ENCODE measurements at regions not wholly inside any gene's neighbourhood (a gene's known extent, or its start where the extent isn't known, plus 50 kb on each side); places are given as distances from the start of the nearest gene placed in this dataset.

DNA sequence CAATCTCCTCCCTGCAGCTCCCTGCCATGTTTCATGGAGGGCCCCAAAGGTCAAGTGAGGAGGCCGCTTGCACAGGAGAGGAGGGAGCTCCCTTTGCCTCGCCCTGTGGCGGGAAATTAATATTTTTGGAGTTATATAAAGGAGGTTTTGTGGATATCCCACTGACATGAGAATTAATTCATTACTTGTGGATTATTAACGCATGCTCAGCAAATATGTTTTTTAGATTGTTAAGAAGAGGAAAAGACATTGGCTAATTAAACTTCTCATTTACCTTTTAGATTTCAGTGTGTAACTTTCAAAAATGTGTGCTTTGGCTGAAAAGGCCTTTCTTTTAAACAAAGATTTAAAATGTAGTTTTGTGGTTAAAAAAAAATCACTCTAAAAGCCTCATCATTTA is 474.0 kb downstream of the SOCS6 start:
- DNase-seq: no peak
- Mint-ChIP-seq H3K9me3 (peaks cover 0 to 7% (median 1%) of the 10 kb centered on the region in 8 donors), H3K4me1 (peaks cover 0 to 5% (median 0%) of the 10 kb centered on the region in 4 donors), H3K36me3 (no peaks in the 10 kb centered on the region), H3K4me3 (no peak overlapping the region), H3K27ac (no peak overlapping the region), H3K27me3 (peaks cover 0 to 2% of the 10 kb centered on the region in 2 donors)
- CTCF ChIA-PET (ENCODE audit: partially characterized antibody): interaction anchor here (0.9 kb wide), 1 partner anchor 22 kb away, joined by 3 read pairs; no protein-coding TSS in a partner anchor
- no peak overlapping the region for H3K27ac ChIP-seq (ENCODE audit: low read depth, low read length)
- no peaks in the 10 kb centered on the region for H3K36me3 ChIP-seq (ENCODE audit: insufficient read depth, low read length)
- H3K9me3 ChIP-seq (ENCODE audit: control insufficient read depth in 1 of 2, low read length in 2 of 2): no peaks in the 10 kb centered on the region
- POLR2A ChIA-PET (ENCODE audit: partially characterized antibody): no interaction called here
- H3K4me1 ChIP-seq (ENCODE audit: insufficient read depth, low read length): no peaks in the 10 kb centered on the region
- intact Hi-C loops (cut with micrococcal nuclease): no loop called here
- H3K27me3 ChIP-seq (ENCODE audit: insufficient read depth, low read length): no peaks in the 10 kb centered on the region
- H3K4me3 ChIP-seq (ENCODE audit: low read length in 2 of 2): no peak overlapping the region

DNA sequence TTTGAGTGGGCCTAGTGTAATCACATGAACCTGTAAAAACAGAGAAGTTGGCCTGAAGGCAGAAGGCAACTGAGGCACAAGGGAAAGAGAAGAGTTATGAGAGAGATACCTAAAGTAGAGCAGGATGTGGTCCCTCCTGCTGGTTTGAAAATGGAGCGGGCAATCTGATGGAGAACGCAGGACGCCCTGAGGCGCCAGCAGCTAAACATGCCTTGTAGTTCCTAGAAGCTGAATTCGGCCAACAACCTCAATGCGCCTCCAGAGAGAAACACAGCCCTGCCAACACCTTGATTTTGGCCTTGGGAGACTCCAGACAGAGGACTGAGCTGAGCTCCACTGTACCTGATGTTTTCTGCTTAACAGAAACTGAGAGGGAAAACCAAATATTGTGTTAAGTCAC is 469.9 kb downstream of the SOCS6 start:
- Histone ChIP-seq H3K4me3 (ENCODE audit: low read length in 2 of 2) (no peak overlapping the region), H3K4me1 (ENCODE audit: insufficient read depth, low read length) (no peaks in the 10 kb centered on the region), H3K27ac (ENCODE audit: low read depth, low read length) (no peak overlapping the region), H3K27me3 (ENCODE audit: insufficient read depth, low read length) (no peaks in the 10 kb centered on the region), H3K36me3 (ENCODE audit: insufficient read depth, low read length) (no peaks in the 10 kb centered on the region), H3K9me3 (ENCODE audit: control insufficient read depth in 1 of 2, low read length in 2 of 2) (no peaks in the 10 kb centered on the region)
- CTCF ChIA-PET (ENCODE audit: partially characterized antibody): no interaction called here
- Mint-ChIP-seq H3K27ac (no peak overlapping the region), H3K36me3 (no peaks in the 10 kb centered on the region), H3K9me3 (peaks cover 0 to 7% (median 4%) of the 10 kb centered on the region in 8 donors), H3K27me3 (no peaks in the 10 kb centered on the region), H3K4me3 (no peak overlapping the region), H3K4me1 (peaks cover 0 to 2% (median 0%) of the 10 kb centered on the region in 4 donors)
- intact Hi-C loops (cut with micrococcal nuclease): no loop called here
- POLR2A ChIA-PET (ENCODE audit: partially characterized antibody): no interaction called here
- DNase-seq: no peak

GRCh38 chr18:70754486-70754885 is 465.6 kb downstream of the SOCS6 start:
- Histone ChIP-seq H3K27ac (ENCODE audit: low read depth, low read length) (no peak overlapping the region), H3K9me3 (ENCODE audit: control insufficient read depth in 1 of 2, low read length in 2 of 2) (no peaks in the 10 kb centered on the region), H3K4me3 (ENCODE audit: low read length in 2 of 2) (no peak overlapping the region), H3K4me1 (ENCODE audit: insufficient read depth, low read length) (no peaks in the 10 kb centered on the region), H3K36me3 (ENCODE audit: insufficient read depth, low read length) (no peaks in the 10 kb centered on the region), H3K27me3 (ENCODE audit: insufficient read depth, low read length) (no peaks in the 10 kb centered on the region)
- Mint-ChIP-seq H3K36me3 (no peaks in the 10 kb centered on the region), H3K9me3 (peaks cover 2 to 14% (median 6%) of the 10 kb centered on the region in 8 donors), H3K4me3 (no peak overlapping the region), H3K4me1 (peaks cover 0 to 2% (median 0%) of the 10 kb centered on the region in 4 donors), H3K27ac (no peak overlapping the region), H3K27me3 (no peaks in the 10 kb centered on the region)
- ChIA-PET CTCF (ENCODE audit: partially characterized antibody) (interaction anchor here (1.1 kb wide), 1 partner anchor 27 kb away, joined by 4 read pairs; no protein-coding TSS in a partner anchor), POLR2A (ENCODE audit: partially characterized antibody) (no interaction called here)
- DNase-seq: no peak
- intact Hi-C loops (cut with micrococcal nuclease): no loop called here

DNA sequence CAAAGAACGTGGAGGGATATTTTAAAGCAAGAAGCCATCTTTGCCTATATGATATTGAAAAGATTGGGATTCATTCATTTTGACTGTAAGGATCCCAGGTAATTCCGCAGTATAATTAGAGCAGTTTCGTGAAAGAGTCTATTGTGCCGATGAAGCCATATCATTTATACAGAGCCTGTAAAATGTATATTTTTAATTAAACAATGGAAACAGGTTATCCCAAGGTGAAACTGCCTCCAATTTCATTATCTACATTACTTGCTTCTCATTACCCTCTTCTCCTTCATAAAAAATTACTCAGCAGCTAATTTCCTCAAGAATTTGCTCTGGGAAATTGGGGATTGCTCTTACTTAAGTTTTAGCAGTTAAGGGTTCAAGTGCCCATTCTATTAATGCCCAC is 444.1 kb downstream of the SOCS6 start:
- Mint-ChIP-seq H3K27ac (no peak overlapping the region), H3K4me3 (no peak overlapping the region), H3K36me3 (no peaks in the 10 kb centered on the region), H3K9me3 (peaks cover 0 to 11% (median 7%) of the 10 kb centered on the region in 8 donors), H3K4me1 (peaks cover 0 to 4% (median 0%) of the 10 kb centered on the region in 4 donors), H3K27me3 (no peaks in the 10 kb centered on the region)
- H3K27me3 ChIP-seq (ENCODE audit: insufficient read depth, low read length): no peaks in the 10 kb centered on the region
- DNase-seq: no peak
- intact Hi-C loops (cut with micrococcal nuclease): no loop called here
- no peak overlapping the region for H3K27ac ChIP-seq (ENCODE audit: low read depth, low read length)
- no peaks in the 10 kb centered on the region for H3K9me3 ChIP-seq (ENCODE audit: control insufficient read depth in 1 of 2, low read length in 2 of 2)
- H3K4me1 ChIP-seq (ENCODE audit: insufficient read depth, low read length): no peaks in the 10 kb centered on the region
- no peaks in the 10 kb centered on the region for H3K36me3 ChIP-seq (ENCODE audit: insufficient read depth, low read length)
- no peak overlapping the region for H3K4me3 ChIP-seq (ENCODE audit: low read length in 2 of 2)
- POLR2A ChIA-PET (ENCODE audit: partially characterized antibody): interaction anchor here (0.5 kb wide), 1 partner anchor 31 kb away, joined by 3 read pairs; no protein-coding TSS in a partner anchor
- CTCF ChIA-PET (ENCODE audit: partially characterized antibody): no interaction called here

DNA sequence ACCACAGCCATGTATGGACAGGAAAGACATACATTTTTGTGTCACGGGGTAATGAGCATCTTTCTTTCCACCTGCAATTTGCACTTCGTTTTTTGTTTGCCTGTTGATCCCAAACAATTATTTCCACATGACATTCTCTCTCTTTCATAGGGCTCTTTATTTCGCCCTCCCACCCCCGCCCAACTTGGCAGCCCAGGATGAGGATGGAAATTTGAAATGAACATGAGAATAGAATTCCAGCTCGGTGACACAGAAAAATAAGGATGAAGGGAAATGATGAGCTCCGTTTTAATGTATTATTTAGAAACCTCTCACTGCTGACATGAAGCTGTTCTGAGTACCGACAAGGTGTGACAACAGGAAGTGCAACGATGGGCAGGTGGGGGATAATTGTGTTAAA is 443.3 kb downstream of the SOCS6 start:
- H3K27me3 Mint-ChIP-seq: no peaks in the 10 kb centered on the region
- H3K27ac Mint-ChIP-seq: no peak overlapping the region
- H3K36me3 ChIP-seq (ENCODE audit: insufficient read depth, low read length): no peaks in the 10 kb centered on the region
- no peak overlapping the region for H3K27ac ChIP-seq (ENCODE audit: low read depth, low read length)
- peaks cover 0 to 4% (median 0%) of the 10 kb centered on the region in 4 donors for H3K4me1 Mint-ChIP-seq
- no peaks in the 10 kb centered on the region for H3K4me1 ChIP-seq (ENCODE audit: insufficient read depth, low read length)
- H3K9me3 Mint-ChIP-seq: peaks cover 0 to 9% (median 6%) of the 10 kb centered on the region in 8 donors
- H3K36me3 Mint-ChIP-seq: no peaks in the 10 kb centered on the region
- H3K27me3 ChIP-seq (ENCODE audit: insufficient read depth, low read length): no peaks in the 10 kb centered on the region
- H3K4me3 Mint-ChIP-seq: no peak overlapping the region
- H3K4me3 ChIP-seq (ENCODE audit: low read length in 2 of 2): no peak overlapping the region
- intact Hi-C loops (cut with micrococcal nuclease): no loop called here
- no peaks in the 10 kb centered on the region for H3K9me3 ChIP-seq (ENCODE audit: control insufficient read depth in 1 of 2, low read length in 2 of 2)
- no peak for DNase-seq
- POLR2A ChIA-PET (ENCODE audit: partially characterized antibody): no interaction called here
- CTCF ChIA-PET (ENCODE audit: partially characterized antibody): no interaction called here

GRCh38 chr18:70720607-70721006 is 431.8 kb downstream of the SOCS6 start:
- Histone ChIP-seq H3K36me3 (ENCODE audit: insufficient read depth, low read length) (no peaks in the 10 kb centered on the region), H3K9me3 (ENCODE audit: control insufficient read depth in 1 of 2, low read length in 2 of 2) (no peaks in the 10 kb centered on the region), H3K27me3 (ENCODE audit: insufficient read depth, low read length) (no peaks in the 10 kb centered on the region), H3K4me1 (ENCODE audit: insufficient read depth, low read length) (no peaks in the 10 kb centered on the region), H3K4me3 (ENCODE audit: low read length in 2 of 2) (no peak overlapping the region), H3K27ac (ENCODE audit: low read depth, low read length) (no peak overlapping the region)
- Mint-ChIP-seq H3K4me1 (no peaks in the 10 kb centered on the region), H3K4me3 (no peak overlapping the region), H3K27me3 (no peaks in the 10 kb centered on the region), H3K9me3 (peaks cover 0 to 14% (median 6%) of the 10 kb centered on the region in 8 donors), H3K36me3 (no peaks in the 10 kb centered on the region), H3K27ac (no peak overlapping the region)
- POLR2A ChIA-PET (ENCODE audit: partially characterized antibody): no interaction called here
- CTCF ChIA-PET (ENCODE audit: partially characterized antibody): no interaction called here
- no peak for DNase-seq
- intact Hi-C loops (cut with micrococcal nuclease): no loop called here

DNA sequence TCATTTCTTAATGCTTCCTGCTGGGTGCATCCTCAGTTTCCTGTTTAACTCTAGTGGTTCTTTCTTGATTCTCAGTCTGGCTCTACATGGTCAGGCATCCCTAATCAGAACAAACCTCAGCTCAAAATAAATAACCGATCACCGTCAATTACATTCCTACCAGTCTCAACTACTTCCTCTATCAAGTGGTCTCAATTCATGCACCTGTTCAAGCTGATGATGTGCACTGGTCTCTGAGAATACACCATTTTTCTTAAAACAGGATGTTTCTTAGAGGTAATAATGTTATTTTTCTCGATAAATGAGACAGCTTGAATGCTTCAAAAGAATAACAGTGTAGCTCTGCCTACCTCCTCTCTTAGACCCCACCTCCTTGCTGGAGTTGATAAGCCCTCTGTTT is 420.9 kb downstream of the SOCS6 start:
- H3K27ac Mint-ChIP-seq: peak overlapping the region in 1 of 7 donors; percentile 18
- ChIA-PET CTCF (ENCODE audit: partially characterized antibody) (no interaction called here), POLR2A (ENCODE audit: partially characterized antibody) (interaction anchor here (1.6 kb wide), 1 partner anchor 89 kb away, joined by 4 read pairs; no protein-coding TSS in a partner anchor)
- H3K4me3 Mint-ChIP-seq: no peak overlapping the region
- no peak for DNase-seq
- no peak overlapping the region for H3K4me3 ChIP-seq (ENCODE audit: low read length in 2 of 2)
- no peaks in the 10 kb centered on the region for H3K4me1 ChIP-seq (ENCODE audit: insufficient read depth, low read length)
- H3K4me1 Mint-ChIP-seq: peaks cover 0 to 18% (median 7%) of the 10 kb centered on the region in 4 donors
- no peaks in the 10 kb centered on the region for H3K27me3 ChIP-seq (ENCODE audit: insufficient read depth, low read length)
- H3K9me3 ChIP-seq (ENCODE audit: control insufficient read depth in 1 of 2, low read length in 2 of 2): no peaks in the 10 kb centered on the region
- no peaks in the 10 kb centered on the region for H3K36me3 ChIP-seq (ENCODE audit: insufficient read depth, low read length)
- H3K9me3 Mint-ChIP-seq: peaks cover 3 to 11% (median 5%) of the 10 kb centered on the region in 8 donors
- intact Hi-C loops (cut with micrococcal nuclease): no loop called here
- no peaks in the 10 kb centered on the region for H3K27me3 Mint-ChIP-seq
- no peak overlapping the region for H3K27ac ChIP-seq (ENCODE audit: low read depth, low read length)
- H3K36me3 Mint-ChIP-seq: no peaks in the 10 kb centered on the region

DNA sequence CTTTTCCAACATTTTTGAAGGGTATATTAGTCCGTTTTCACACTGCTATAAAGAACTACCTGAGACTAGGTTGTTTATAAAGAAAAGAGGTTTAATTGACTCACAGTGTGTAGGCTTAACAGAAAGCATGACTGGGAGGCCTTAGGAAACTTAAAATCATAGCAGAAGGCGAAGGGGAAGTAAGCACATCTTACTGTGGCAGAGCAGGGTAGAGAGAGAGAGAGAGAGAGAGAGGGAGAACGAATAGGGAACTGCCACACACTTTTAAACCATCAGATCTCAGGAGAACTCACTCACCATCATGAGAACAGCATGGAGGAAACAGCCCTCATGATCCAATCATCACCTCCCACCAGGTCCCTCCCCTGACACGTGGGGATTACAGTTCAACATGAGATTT is 420.3 kb downstream of the SOCS6 start:
- H3K9me3 ChIP-seq (ENCODE audit: control insufficient read depth in 1 of 2, low read length in 2 of 2): no peaks in the 10 kb centered on the region
- H3K4me3 ChIP-seq (ENCODE audit: low read length in 2 of 2): no peak overlapping the region
- ChIA-PET POLR2A (ENCODE audit: partially characterized antibody) (no interaction called here), CTCF (ENCODE audit: partially characterized antibody) (no interaction called here)
- no peaks in the 10 kb centered on the region for H3K27me3 ChIP-seq (ENCODE audit: insufficient read depth, low read length)
- H3K36me3 ChIP-seq (ENCODE audit: insufficient read depth, low read length): no peaks in the 10 kb centered on the region
- intact Hi-C loops (cut with micrococcal nuclease): no loop called here
- H3K27ac ChIP-seq (ENCODE audit: low read depth, low read length): no peak overlapping the region
- Mint-ChIP-seq H3K4me3 (no peak overlapping the region), H3K4me1 (peaks cover 0 to 18% (median 7%) of the 10 kb centered on the region in 4 donors), H3K27me3 (no peaks in the 10 kb centered on the region), H3K36me3 (no peaks in the 10 kb centered on the region), H3K27ac (peak overlapping the region in 1 of 7 donors; percentile 86), H3K9me3 (peaks cover 3 to 10% (median 5%) of the 10 kb centered on the region in 8 donors)
- no peaks in the 10 kb centered on the region for H3K4me1 ChIP-seq (ENCODE audit: insufficient read depth, low read length)
- no peak for DNase-seq
